Stomach (tissue), 8 donors: ENCODE measurements at regions not wholly inside any gene's neighbourhood (a gene's known extent, or its start where the extent isn't known, plus 50 kb on each side); places are given as distances from the start of the nearest gene placed in this dataset.

Experiments
- DNase-seq, 2 donors: peaks; one replicate each; pipeline versions ENCODE4 v3.0.0 to v3.0.0-alpha.2; 2013 to 2019
- H3K27ac ChIP-seq, 5 donors: fragments of 200-600 bp in 4 of 5; sonication (generic) in 4 of 5; one replicate each; pipeline ENCODE4 v1.5.1; 2013 to 2019; ENCODE audit warnings: mild to moderate bottlenecking in 1 of 5, moderate library complexity in 1 of 5
- H3K27me3 ChIP-seq, 3 donors: fragments of 200-600 bp; sonication (generic); one replicate each; pipeline ENCODE4 v1.5.1; 2017 to 2019; ENCODE audit warnings: mixed run types in 1 of 3
- H3K36me3 ChIP-seq, 4 donors: fragments of 200-600 bp; sonication (generic); 1 replicate in 3 of 4; 2 replicates in 1 of 4; pipeline ENCODE4 v1.5.1; 2016 to 2019
- H3K4me1 ChIP-seq, 4 donors: fragments of 200-600 bp; sonication (generic); one replicate each; pipeline ENCODE4 v1.5.1; 2016 to 2019
- H3K4me3 ChIP-seq, 4 donors: fragments of 200-600 bp; sonication (generic) in 3 of 4; one replicate each; pipeline ENCODE4 v1.5.1; 2016 to 2019; ENCODE audit warnings: mild to moderate bottlenecking in 1 of 4
- H3K9me3 ChIP-seq, 4 donors: fragments of 200-600 bp; sonication (generic); one replicate each; pipeline ENCODE4 v1.5.1; 2016 to 2019
- CTCF ChIP-seq, 7 experiments: fragments of 450-650 bp in 4 of 7; fragments of 200-600 bp in 3 of 7; sonication (generic) in 3 of 7; IDR thresholded peaks; one replicate each; pipeline ENCODE4 v1.5.1; 2016 to 2019; ENCODE audit warnings: antibody characterized with exemption in 7 of 7, control low read depth in 2 of 7, mild to moderate bottlenecking in 1 of 7
- EP300 ChIP-seq: sonication (generic); formaldehyde crosslinking; IDR thresholded peaks from one replicate; pipeline ENCODE4 v1.6.1; 2017; ENCODE audit warnings: antibody characterized with exemption
- POLR2A ChIP-seq, 4 donors: fragments of 450-650 bp; IDR thresholded peaks; one replicate each; pipeline ENCODE4 v1.6.1; 2016; ENCODE audit warnings: antibody characterized with exemption in 4 of 4, control low read depth in 2 of 4, mild to moderate bottlenecking in 1 of 4, moderate library complexity in 1 of 4
- POLR2AphosphoS5 ChIP-seq, 3 donors: sonication (generic); formaldehyde crosslinking; IDR thresholded peaks; one replicate each; pipeline ENCODE4 v1.6.1; 2016; ENCODE audit warnings: antibody characterized with exemption in 3 of 3
- WGBS, 5 donors: extraction: QIAGEN DNeasy Blood & Tissue Kit in 3 of 5; methylation state at CpG; one replicate each; pipeline versions ENCODE4 v1.1.5 to v1.1.7; 2013 to 2018; 5-methylcytosine and 5-hydroxymethylcytosine counted together
- intact Hi-C: fragments of 100-400 bp; cut with DNase I; formaldehyde crosslinking; loops from one replicate; pipeline ENCODE4 v1.15.1; 2023; ENCODE audit warnings: low total_unique reads
- donor health status: healthy with polysubstance abuse.
- donor health status: Bipolar disorder and iron deficiency.
- donor health status: healthy.

- 11 to 29% (median 22%) methylated on average over 2 of the region's 2 CpGs for WGBS, 5 donors
- TF ChIP-seq CTCF (IDR thresholded peaks at IDR 0.05), result no peak
- TF ChIP-seq POLR2A (IDR thresholded peaks at IDR 0.05), result no peak
- TF ChIP-seq EP300, result no peak
- no peak for TF ChIP-seq POLR2AphosphoS5 (IDR thresholded peaks at IDR 0.05)
- no peak overlapping the region for H3K27ac ChIP-seq
- no peaks in the 10 kb centered on the region for H3K9me3 ChIP-seq
- no peaks in the 10 kb centered on the region for H3K36me3 ChIP-seq
- no peaks in the 10 kb centered on the region for H3K4me1 ChIP-seq
- intact Hi-C loops, result no loop called here
- DNase-seq, result peak in 1 of 2 donors; percentile 5
- H3K27me3 ChIP-seq, result no peaks in the 10 kb centered on the region
- H3K4me3 ChIP-seq, result no peak overlapping the region
These were observed 88.7 kb upstream of the ELOVL6 start for GRCh38 chr4:110287130-110287529.

DNA sequence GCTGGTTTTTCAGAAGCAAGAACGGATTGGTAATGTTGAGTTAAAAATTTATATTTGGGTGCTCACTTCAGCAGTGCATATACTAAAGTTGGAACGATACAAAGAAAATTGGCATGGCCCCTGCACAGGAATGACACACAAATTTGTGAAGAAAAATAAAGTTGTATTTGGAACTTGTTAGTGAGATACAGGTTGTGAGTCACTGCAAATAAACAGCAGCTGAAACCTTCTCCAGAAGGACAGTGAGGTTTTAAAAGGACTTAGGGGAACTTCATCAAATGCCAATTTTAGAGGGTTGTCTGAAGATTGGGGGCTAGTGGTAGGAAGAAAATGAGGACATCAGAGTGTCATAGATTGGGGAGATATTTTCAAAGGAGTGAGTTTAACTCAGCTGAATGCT is 79.7 kb upstream of the ELOVL6 start:
- 72 to 82% (median 80%) methylated on average over 2 of the region's 2 CpGs for WGBS, 5 donors
- TF ChIP-seq POLR2AphosphoS5 (IDR thresholded peaks at IDR 0.05), result no peak
- no peak for TF ChIP-seq EP300
- TF ChIP-seq CTCF (IDR thresholded peaks at IDR 0.05), result no peak
- TF ChIP-seq POLR2A (IDR thresholded peaks at IDR 0.05), result no peak

DNA sequence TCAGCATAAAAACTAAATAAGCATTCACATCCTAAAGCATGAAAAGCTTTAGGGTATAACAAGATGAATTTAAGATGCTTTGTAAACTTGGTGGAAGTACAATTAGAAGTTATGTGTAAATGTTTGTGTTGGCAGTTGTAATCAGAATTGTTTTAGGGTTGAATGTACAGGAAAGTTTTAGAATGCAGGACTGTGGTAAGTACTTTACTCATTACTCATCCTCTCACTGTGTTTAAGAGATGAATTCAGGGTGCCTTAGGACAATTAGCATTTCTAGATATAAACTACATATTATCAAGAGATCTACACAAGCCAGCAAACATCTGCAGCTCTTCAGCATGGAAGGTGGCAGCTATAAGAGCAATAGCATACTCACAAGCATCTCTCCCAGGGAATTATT is 77.5 kb upstream of the ELOVL6 start:
- intact Hi-C loops, result no loop called here
- H3K27me3 ChIP-seq, result no peaks in the 10 kb centered on the region
- no peak for DNase-seq
- H3K27ac ChIP-seq, result no peak overlapping the region
- no peaks in the 10 kb centered on the region for H3K36me3 ChIP-seq
- H3K4me3 ChIP-seq, result no peak overlapping the region
- no peaks in the 10 kb centered on the region for H3K4me1 ChIP-seq
- H3K9me3 ChIP-seq, result no peaks in the 10 kb centered on the region
- TF ChIP-seq EP300, result no peak
- no peak for TF ChIP-seq POLR2AphosphoS5 (IDR thresholded peaks at IDR 0.05)
- TF ChIP-seq POLR2A (IDR thresholded peaks at IDR 0.05), result no peak

More for the DNA sequence above, 79.7 kb upstream of the ELOVL6 start:
- intact Hi-C loops, result no loop called here
- no peak for DNase-seq
- H3K27me3 ChIP-seq, result no peaks in the 10 kb centered on the region
- no peaks in the 10 kb centered on the region for H3K4me1 ChIP-seq
- no peaks in the 10 kb centered on the region for H3K36me3 ChIP-seq
- no peaks in the 10 kb centered on the region for H3K9me3 ChIP-seq
- no peak overlapping the region for H3K27ac ChIP-seq
- no peak overlapping the region for H3K4me3 ChIP-seq

GRCh38 chr4:110271986-110272385 is 73.6 kb upstream of the ELOVL6 start:
- H3K9me3 ChIP-seq, result no peaks in the 10 kb centered on the region
- DNase-seq, result no peak
- no peak overlapping the region for H3K4me3 ChIP-seq
- no peaks in the 10 kb centered on the region for H3K27me3 ChIP-seq
- intact Hi-C loops, result no loop called here
- TF ChIP-seq EP300 (no peak), CTCF (IDR thresholded peaks at IDR 0.05) (no peak), POLR2AphosphoS5 (IDR thresholded peaks at IDR 0.05) (no peak), POLR2A (IDR thresholded peaks at IDR 0.05) (no peak)
- 74 to 82% (median 75%) methylated on average over 4 of the region's 4 CpGs for WGBS, 5 donors
- no peaks in the 10 kb centered on the region for H3K4me1 ChIP-seq
- no peaks in the 10 kb centered on the region for H3K36me3 ChIP-seq
- no peak overlapping the region for H3K27ac ChIP-seq

DNA sequence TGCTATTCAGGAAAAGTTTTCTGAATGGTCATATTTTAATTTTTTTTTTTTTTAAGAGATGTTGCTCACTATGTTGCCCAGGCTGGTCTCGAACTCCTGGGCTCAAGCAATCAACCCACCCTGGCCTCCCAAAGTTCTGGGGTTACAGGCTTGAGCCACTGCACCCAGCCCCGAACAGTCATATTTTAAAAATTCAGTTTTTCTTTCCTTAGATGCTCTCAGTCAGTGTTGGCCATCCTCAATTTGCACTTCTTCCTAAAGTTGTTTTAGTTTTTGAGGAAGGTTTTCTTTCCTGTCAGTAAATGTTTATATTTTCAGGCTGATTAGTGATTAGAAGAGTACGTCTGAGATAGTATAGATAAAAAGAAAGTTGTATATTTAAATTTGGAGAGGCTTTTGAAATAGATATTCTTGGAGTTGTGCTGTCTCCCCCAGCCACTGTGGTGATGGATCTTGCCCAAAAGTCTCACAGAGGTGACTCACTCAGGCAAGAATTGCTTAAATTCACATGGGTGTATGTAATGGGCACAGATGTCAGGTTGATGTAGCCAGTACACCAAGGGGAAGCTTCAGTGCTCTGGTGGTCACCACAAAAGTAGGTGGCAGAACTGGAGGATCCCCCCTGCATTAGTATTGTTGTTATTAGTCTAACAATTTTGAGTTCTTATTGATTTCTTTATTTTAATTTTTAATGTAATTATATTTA is 72.2 kb upstream of the ELOVL6 start:
- no peaks in the 10 kb centered on the region for H3K36me3 ChIP-seq
- H3K4me3 ChIP-seq, result no peak overlapping the region
- no peaks in the 10 kb centered on the region for H3K4me1 ChIP-seq
- TF ChIP-seq POLR2AphosphoS5 (IDR thresholded peaks at IDR 0.05) (no peak), POLR2A (IDR thresholded peaks at IDR 0.05) (no peak), EP300 (no peak), CTCF (IDR thresholded peaks at IDR 0.05) (no peak)
- no peaks in the 10 kb centered on the region for H3K27me3 ChIP-seq
- no peak for DNase-seq
- WGBS, 5 donors, result 52 to 59% (median 58%) methylated on average over 3 of the region's 3 CpGs
- intact Hi-C loops, result no loop called here
- no peaks in the 10 kb centered on the region for H3K9me3 ChIP-seq
- no peak overlapping the region for H3K27ac ChIP-seq
